ENCODE measurements at regions not wholly inside any gene's neighbourhood (a gene's known extent, or its start where the extent isn't known, plus 50 kb on each side); places are given as distances from the start of the nearest gene placed in this dataset.

DNA sequence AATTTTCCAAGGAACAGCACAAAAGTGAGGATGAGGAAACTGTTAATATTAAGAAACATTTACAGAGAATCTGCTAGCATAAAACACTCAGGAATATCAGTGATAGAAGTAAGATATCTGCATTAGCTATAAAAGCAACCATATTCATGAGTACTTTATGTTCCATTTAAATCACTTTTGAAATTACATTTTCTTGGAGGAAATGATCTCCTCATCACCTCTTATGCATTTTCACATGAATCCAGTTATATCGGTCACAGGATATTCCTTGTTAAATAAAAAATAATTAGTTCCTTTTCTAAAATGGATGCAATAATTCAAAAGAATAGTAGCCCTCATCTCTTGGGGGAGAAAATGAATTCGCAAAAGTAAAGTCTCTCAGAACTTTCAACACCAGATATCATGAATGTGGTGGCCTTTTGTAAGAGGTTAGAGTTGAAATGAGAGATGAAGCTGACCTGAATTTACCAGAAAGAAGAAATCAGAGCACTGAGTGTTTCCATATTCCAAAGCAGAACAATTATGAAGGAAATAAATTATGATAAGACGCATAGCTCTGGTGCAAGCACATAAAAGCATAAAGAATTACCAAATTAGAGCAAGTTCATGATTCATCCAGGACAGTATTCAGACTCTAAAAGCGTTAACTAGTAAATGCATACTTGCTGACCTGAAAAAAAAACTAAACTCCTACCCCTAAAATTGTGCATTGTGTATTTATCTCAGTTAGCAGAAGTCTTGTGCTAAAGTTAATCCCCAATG, 321.9 kb upstream of the CCDC54 start:
- DNase-seq (ENCODE audit: low read depth in 6 of 9, low spot score in 9 of 9): no peak
- Histone ChIP-seq H3K27ac (ENCODE audit: low read depth in 1 of 2, low read length in 1 of 2) (no peak overlapping the region), H3K27me3 (ENCODE audit: control insufficient read depth in 2 of 2, insufficient read depth in 1 of 2, low read length in 1 of 2) (no peaks in the 10 kb centered on the region), H3K4me3 (ENCODE audit: low read length in 2 of 2) (no peak overlapping the region), H3K4me1 (ENCODE audit: control insufficient read depth in 2 of 2, insufficient read depth in 2 of 2, low read length in 2 of 2) (no peaks in the 10 kb centered on the region), H3K36me3 (ENCODE audit: control insufficient read depth in 2 of 2, insufficient read depth in 2 of 2, low read length in 1 of 2) (no peaks in the 10 kb centered on the region), H3K9me3 (ENCODE audit: control insufficient read depth in 2 of 2, insufficient read depth in 1 of 2, low read length in 1 of 2) (no peaks in the 10 kb centered on the region)
- WGBS: 91% methylated on average over 4 of the region's 4 CpGs

DNA sequence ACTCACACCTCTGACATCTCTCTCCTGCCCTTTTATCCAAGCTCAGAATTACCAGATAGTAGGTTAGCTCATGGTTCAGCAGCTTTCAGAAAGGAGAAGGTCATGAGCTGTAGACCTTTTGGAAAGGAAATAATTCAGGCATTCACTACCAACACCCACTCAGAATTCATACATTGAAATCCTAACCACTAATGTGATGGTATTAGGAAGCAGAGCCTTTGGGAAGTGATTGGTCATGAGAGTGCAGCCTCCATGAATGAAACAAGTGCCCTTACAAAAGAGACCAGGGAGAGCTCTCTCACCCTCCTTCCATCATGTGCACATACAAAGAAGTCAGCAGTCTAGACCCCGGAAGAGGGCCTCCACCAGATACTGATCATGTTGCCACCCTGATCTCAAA, 315.8 kb upstream of the CCDC54 start:
- H3K27me3 ChIP-seq (ENCODE audit: control insufficient read depth in 2 of 2, insufficient read depth in 1 of 2, low read length in 1 of 2): no peaks in the 10 kb centered on the region
- DNase-seq (ENCODE audit: low read depth in 6 of 9, low spot score in 9 of 9): no peak
- H3K9me3 ChIP-seq (ENCODE audit: control insufficient read depth in 2 of 2, insufficient read depth in 1 of 2, low read length in 1 of 2): no peaks in the 10 kb centered on the region
- no peak overlapping the region for H3K4me3 ChIP-seq (ENCODE audit: low read length in 2 of 2)
- no peaks in the 10 kb centered on the region for H3K36me3 ChIP-seq (ENCODE audit: control insufficient read depth in 2 of 2, insufficient read depth in 2 of 2, low read length in 1 of 2)
- WGBS: 97% methylated on average over 1 of the region's 1 CpG
- no peak overlapping the region for H3K27ac ChIP-seq (ENCODE audit: low read depth in 1 of 2, low read length in 1 of 2)
- peaks cover 3 to 10% of the 10 kb centered on the region in 2 donors for H3K4me1 ChIP-seq (ENCODE audit: control insufficient read depth in 2 of 2, insufficient read depth in 2 of 2, low read length in 2 of 2)

DNA sequence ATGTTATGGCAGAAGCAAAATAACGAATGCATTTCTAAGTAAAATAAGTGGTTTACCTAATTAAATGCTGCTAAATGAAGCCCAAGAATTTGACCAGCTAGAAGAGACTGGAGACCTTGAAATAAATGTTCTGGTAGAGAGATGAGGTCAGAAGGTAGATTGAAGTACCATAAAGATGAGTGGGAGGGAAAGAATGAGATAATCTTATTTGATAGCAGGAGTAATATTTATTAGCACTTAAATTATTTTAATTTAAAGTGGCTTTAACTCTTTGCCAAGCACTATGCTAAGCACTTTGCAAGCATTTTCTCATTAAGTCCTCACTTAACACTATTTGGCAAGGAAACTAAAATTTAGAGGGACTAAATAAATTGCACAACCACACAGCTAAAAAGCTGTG, 314.9 kb upstream of the CCDC54 start:
- peaks cover 3 to 10% of the 10 kb centered on the region in 2 donors for H3K4me1 ChIP-seq (ENCODE audit: control insufficient read depth in 2 of 2, insufficient read depth in 2 of 2, low read length in 2 of 2)
- no peaks in the 10 kb centered on the region for H3K9me3 ChIP-seq (ENCODE audit: control insufficient read depth in 2 of 2, insufficient read depth in 1 of 2, low read length in 1 of 2)
- no peaks in the 10 kb centered on the region for H3K27me3 ChIP-seq (ENCODE audit: control insufficient read depth in 2 of 2, insufficient read depth in 1 of 2, low read length in 1 of 2)
- no peak for DNase-seq (ENCODE audit: low read depth in 6 of 9, low spot score in 9 of 9)
- H3K4me3 ChIP-seq (ENCODE audit: low read length in 2 of 2): no peak overlapping the region
- no peak overlapping the region for H3K27ac ChIP-seq (ENCODE audit: low read depth in 1 of 2, low read length in 1 of 2)
- WGBS: 89% methylated on average over 1 of the region's 1 CpG
- no peaks in the 10 kb centered on the region for H3K36me3 ChIP-seq (ENCODE audit: control insufficient read depth in 2 of 2, insufficient read depth in 2 of 2, low read length in 1 of 2)

DNA sequence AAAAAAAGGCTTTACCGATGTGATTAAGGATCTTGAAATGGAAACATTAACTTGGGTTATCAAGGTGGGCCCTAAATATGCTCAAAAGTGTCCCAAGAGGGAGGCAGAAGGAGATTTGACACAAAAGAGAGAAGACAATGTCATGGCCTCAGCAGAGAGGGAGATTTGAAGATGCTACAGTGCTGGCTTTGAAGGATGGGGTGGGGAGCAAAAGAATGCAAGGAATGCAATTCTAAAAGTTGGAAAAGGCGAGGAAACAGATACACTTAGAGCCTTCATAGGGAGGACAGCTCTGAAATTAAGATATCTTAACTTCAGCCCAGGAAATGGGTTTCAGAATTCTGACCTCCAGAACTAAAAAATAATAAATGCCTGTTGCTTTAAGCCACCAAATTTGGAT, 314.5 kb upstream of the CCDC54 start:
- H3K9me3 ChIP-seq (ENCODE audit: control insufficient read depth in 2 of 2, insufficient read depth in 1 of 2, low read length in 1 of 2): no peaks in the 10 kb centered on the region
- H3K27me3 ChIP-seq (ENCODE audit: control insufficient read depth in 2 of 2, insufficient read depth in 1 of 2, low read length in 1 of 2): no peaks in the 10 kb centered on the region
- no peaks in the 10 kb centered on the region for H3K36me3 ChIP-seq (ENCODE audit: control insufficient read depth in 2 of 2, insufficient read depth in 2 of 2, low read length in 1 of 2)
- 93% methylated on average over 2 of the region's 2 CpGs for WGBS
- no peak for DNase-seq (ENCODE audit: low read depth in 6 of 9, low spot score in 9 of 9)
- no peak overlapping the region for H3K27ac ChIP-seq (ENCODE audit: low read depth in 1 of 2, low read length in 1 of 2)
- no peak overlapping the region for H3K4me3 ChIP-seq (ENCODE audit: low read length in 2 of 2)
- H3K4me1 ChIP-seq (ENCODE audit: control insufficient read depth in 2 of 2, insufficient read depth in 2 of 2, low read length in 2 of 2): peaks cover 3 to 10% of the 10 kb centered on the region in 2 donors

DNA sequence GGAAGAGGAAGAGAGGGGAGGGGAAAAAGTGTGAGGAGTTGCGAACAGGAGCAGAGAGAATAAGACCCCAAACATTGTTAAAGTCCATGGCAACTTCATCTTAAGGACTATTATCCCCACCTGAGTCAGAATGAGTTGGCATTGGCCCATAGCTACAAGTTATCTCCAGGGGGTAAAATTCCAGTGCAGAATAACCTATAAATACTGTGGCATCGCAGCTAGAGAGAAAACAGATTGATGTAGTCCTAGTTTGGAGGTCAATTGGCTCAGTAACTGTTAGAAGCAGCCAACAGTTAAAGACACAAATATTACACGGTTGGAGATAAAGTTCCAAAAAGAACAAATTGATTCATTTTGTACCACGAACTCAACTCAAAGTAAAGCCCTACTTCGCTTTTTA, 313.9 kb upstream of the CCDC54 start:
- no peak for DNase-seq (ENCODE audit: low read depth in 6 of 9, low spot score in 9 of 9)
- no peaks in the 10 kb centered on the region for H3K9me3 ChIP-seq (ENCODE audit: control insufficient read depth in 2 of 2, insufficient read depth in 1 of 2, low read length in 1 of 2)
- WGBS: 94% methylated on average over 5 of the region's 5 CpGs
- no peaks in the 10 kb centered on the region for H3K27me3 ChIP-seq (ENCODE audit: control insufficient read depth in 2 of 2, insufficient read depth in 1 of 2, low read length in 1 of 2)
- H3K36me3 ChIP-seq (ENCODE audit: control insufficient read depth in 2 of 2, insufficient read depth in 2 of 2, low read length in 1 of 2): no peaks in the 10 kb centered on the region
- no peak overlapping the region for H3K27ac ChIP-seq (ENCODE audit: low read depth in 1 of 2, low read length in 1 of 2)
- peaks cover 3 to 10% of the 10 kb centered on the region in 2 donors for H3K4me1 ChIP-seq (ENCODE audit: control insufficient read depth in 2 of 2, insufficient read depth in 2 of 2, low read length in 2 of 2)
- no peak overlapping the region for H3K4me3 ChIP-seq (ENCODE audit: low read length in 2 of 2)

DNA sequence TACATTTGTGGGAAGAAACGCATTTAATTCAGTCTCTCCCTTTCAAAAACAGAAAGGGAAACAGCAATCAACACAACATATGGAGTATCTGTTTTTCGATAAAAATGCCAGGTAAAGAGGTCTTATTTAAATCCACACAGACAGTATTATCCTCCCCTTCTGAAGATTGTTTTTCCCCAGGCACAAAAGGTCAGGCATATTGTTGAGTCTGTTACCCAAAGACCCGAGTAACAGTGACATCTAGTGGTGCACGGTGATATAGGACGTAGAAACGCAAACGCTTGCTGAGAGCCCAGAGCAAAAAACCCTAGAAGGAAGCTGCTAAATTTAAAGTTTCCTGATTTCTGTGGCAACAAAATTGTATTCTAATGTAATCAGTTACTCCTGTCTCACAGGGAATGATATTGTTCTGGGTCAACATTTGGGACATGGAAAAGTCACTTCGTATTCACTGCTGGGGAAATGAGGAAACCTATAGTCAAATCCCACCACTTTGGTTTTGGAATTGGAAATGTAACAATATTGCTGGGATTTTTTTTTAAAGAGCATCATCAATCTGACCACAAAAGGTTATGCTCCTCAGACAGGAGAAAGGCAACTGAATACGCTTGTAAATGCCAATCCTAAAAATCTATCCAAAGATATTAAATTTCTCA, 312.7 kb upstream of the CCDC54 start:
- H3K9me3 ChIP-seq (ENCODE audit: control insufficient read depth in 2 of 2, insufficient read depth in 1 of 2, low read length in 1 of 2): no peaks in the 10 kb centered on the region
- no peak overlapping the region for H3K4me3 ChIP-seq (ENCODE audit: low read length in 2 of 2)
- no peaks in the 10 kb centered on the region for H3K36me3 ChIP-seq (ENCODE audit: control insufficient read depth in 2 of 2, insufficient read depth in 2 of 2, low read length in 1 of 2)
- peaks cover 3 to 10% of the 10 kb centered on the region in 2 donors for H3K4me1 ChIP-seq (ENCODE audit: control insufficient read depth in 2 of 2, insufficient read depth in 2 of 2, low read length in 2 of 2)
- no peak overlapping the region for H3K27ac ChIP-seq (ENCODE audit: low read depth in 1 of 2, low read length in 1 of 2)
- peak; percentile 49 to 88 (median 74) for DNase-seq (ENCODE audit: low read depth in 6 of 9, low spot score in 9 of 9)
- no peaks in the 10 kb centered on the region for H3K27me3 ChIP-seq (ENCODE audit: control insufficient read depth in 2 of 2, insufficient read depth in 1 of 2, low read length in 1 of 2)
- 22% methylated on average over 9 of the region's 9 CpGs for WGBS

DNA sequence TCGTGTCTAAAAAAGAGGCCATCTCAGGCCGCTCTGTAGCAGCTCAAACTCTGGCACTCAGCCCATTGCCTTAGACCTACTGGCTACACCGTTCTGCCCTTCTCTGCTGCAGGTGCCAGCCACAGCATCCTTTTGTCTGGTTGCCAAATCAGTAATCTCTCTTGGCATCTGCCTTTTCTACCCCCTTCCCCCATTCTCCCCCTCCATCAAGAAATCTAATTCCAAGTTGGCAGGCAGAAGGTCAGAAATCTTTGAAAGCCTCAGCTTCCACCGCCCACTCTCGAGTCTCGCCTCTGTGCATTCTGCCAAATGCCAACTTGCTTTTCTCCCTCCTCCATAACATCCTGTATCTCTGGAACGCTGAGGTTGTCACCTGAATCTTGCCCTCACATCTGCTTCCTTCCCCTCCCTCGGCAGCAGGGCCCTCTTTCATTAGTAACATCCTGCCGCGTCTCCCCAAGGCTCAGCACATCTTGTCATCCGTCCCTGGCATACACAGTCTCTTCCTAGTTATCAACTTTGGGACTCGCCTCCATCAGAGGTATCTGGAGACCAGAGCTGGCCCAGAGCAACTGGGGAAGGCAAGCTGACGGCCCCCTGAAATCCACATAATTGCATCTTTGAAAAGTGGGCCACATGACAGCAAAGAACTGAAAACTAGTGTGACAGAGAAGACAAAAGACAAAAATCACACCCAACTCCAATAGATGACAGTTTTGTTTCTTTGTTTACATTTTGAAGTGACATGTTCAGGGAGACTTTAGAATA, 312.0 kb upstream of the CCDC54 start:
- Histone ChIP-seq H3K4me1 (ENCODE audit: control insufficient read depth in 2 of 2, insufficient read depth in 2 of 2, low read length in 2 of 2) (peaks cover 3 to 10% of the 10 kb centered on the region in 2 donors), H3K36me3 (ENCODE audit: control insufficient read depth in 2 of 2, insufficient read depth in 2 of 2, low read length in 1 of 2) (no peaks in the 10 kb centered on the region), H3K27me3 (ENCODE audit: control insufficient read depth in 2 of 2, insufficient read depth in 1 of 2, low read length in 1 of 2) (no peaks in the 10 kb centered on the region), H3K4me3 (ENCODE audit: low read length in 2 of 2) (no peak overlapping the region), H3K9me3 (ENCODE audit: control insufficient read depth in 2 of 2, insufficient read depth in 1 of 2, low read length in 1 of 2) (no peaks in the 10 kb centered on the region), H3K27ac (ENCODE audit: low read depth in 1 of 2, low read length in 1 of 2) (no peak overlapping the region)
- WGBS: 8% methylated on average over 13 of the region's 13 CpGs
- DNase-seq (ENCODE audit: low read depth in 6 of 9, low spot score in 9 of 9): peak in 4 of 9 donors; percentile 4 to 46 (median 19)

DNA sequence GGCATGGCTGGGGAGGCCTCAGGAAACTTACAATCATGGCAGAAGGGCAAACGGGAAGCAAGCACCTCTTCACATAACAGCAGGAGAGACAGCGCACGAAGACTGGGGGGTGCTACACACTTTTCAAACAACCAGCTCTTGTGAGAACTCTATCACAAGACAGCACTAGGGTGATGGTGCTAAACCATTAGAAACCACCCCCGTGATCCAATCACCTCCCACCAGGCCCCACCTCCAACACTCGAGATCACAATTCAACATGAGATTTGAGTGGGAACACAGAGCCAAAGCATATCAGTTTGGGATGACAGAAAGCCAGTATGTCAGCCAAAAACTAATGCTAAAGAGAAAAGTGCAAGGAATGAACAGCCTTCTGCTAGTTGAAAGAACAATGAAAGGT, 309.8 kb upstream of the CCDC54 start:
- no peak for DNase-seq (ENCODE audit: low read depth in 6 of 9, low spot score in 9 of 9)
- Histone ChIP-seq H3K36me3 (ENCODE audit: control insufficient read depth in 2 of 2, insufficient read depth in 2 of 2, low read length in 1 of 2) (no peaks in the 10 kb centered on the region), H3K27me3 (ENCODE audit: control insufficient read depth in 2 of 2, insufficient read depth in 1 of 2, low read length in 1 of 2) (no peaks in the 10 kb centered on the region), H3K9me3 (ENCODE audit: control insufficient read depth in 2 of 2, insufficient read depth in 1 of 2, low read length in 1 of 2) (no peaks in the 10 kb centered on the region), H3K4me3 (ENCODE audit: low read length in 2 of 2) (no peak overlapping the region), H3K4me1 (ENCODE audit: control insufficient read depth in 2 of 2, insufficient read depth in 2 of 2, low read length in 2 of 2) (peaks cover 3 to 10% of the 10 kb centered on the region in 2 donors), H3K27ac (ENCODE audit: low read depth in 1 of 2, low read length in 1 of 2) (no peak overlapping the region)
- 95% methylated on average over 5 of the region's 5 CpGs for WGBS

DNA sequence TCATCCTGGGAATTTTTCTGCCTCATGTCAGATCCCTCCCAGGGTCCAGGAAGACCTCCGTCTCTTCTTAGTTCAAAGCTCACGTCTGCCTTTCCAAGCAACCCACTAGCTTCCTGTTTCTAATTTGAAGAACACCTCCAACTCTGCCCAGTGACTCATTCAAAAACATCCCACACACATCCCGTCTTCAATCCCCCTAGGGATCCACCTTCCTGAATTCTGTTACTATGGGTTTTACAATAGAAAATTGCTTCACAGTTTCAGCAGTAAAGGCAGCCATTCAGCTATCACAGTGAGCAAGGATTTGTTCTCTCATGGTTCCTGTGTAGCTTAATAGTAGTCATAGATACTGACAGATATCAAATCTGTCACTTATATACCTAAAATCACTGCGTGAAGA, 308.3 kb upstream of the CCDC54 start:
- WGBS: 45% methylated on average over 4 of the region's 4 CpGs
- Histone ChIP-seq H3K27ac (ENCODE audit: low read depth in 1 of 2, low read length in 1 of 2) (no peak overlapping the region), H3K27me3 (ENCODE audit: control insufficient read depth in 2 of 2, insufficient read depth in 1 of 2, low read length in 1 of 2) (no peaks in the 10 kb centered on the region), H3K36me3 (ENCODE audit: control insufficient read depth in 2 of 2, insufficient read depth in 2 of 2, low read length in 1 of 2) (no peaks in the 10 kb centered on the region), H3K4me1 (ENCODE audit: control insufficient read depth in 2 of 2, insufficient read depth in 2 of 2, low read length in 2 of 2) (peaks cover 3 to 10% of the 10 kb centered on the region in 2 donors), H3K4me3 (ENCODE audit: low read length in 2 of 2) (no peak overlapping the region), H3K9me3 (ENCODE audit: control insufficient read depth in 2 of 2, insufficient read depth in 1 of 2, low read length in 1 of 2) (no peaks in the 10 kb centered on the region)
- DNase-seq (ENCODE audit: low read depth in 6 of 9, low spot score in 9 of 9): no peak
